Testis (tissue), 2 donors: ENCODE measurements at regions not wholly inside any gene's neighbourhood (a gene's known extent, or its start where the extent isn't known, plus 50 kb on each side); places are given as distances from the start of the nearest gene placed in this dataset.

ENCODE experiments used
- POLR2A ChIP-seq: fragments of 450-650 bp; IDR thresholded peaks from one replicate; pipeline ENCODE4 v1.6.1; 2017; ENCODE audit warnings: antibody characterized with exemption, mild to moderate bottlenecking, moderate library complexity
- TF ChIP-seq, protein P1 (sequence below), 3 experiments: fragments of 450-650 bp in 2 of 3; fragments of 200-600 bp in 1 of 3; sonication (generic) in 1 of 3; IDR thresholded peaks; one replicate each; pipeline ENCODE4 v1.5.1; 2016 to 2019; ENCODE audit warnings: antibody characterized with exemption in 3 of 3, mild to moderate bottlenecking in 2 of 3, moderate library complexity in 1 of 3

DNA sequence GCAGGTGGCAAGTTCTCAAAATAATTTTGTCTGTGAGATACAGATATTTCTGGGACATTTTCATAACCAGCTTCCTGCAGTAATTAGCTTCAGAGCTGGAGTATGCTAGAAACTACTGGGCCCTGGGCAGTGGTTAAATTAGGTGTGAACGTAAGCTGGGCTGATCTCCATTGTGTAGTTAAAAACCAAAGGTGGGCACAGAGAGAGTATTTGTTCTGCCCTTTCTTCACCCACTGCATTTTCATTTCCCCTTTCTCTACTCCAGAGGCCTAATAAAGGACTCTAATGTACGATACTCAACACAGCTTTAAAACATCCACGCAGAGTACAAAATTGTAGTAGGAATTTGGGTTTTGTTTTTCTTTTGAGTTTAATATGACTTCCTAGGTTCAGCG, 252.7 kb downstream of the SPRY1 start:
- TF ChIP-seq, protein P1, sequence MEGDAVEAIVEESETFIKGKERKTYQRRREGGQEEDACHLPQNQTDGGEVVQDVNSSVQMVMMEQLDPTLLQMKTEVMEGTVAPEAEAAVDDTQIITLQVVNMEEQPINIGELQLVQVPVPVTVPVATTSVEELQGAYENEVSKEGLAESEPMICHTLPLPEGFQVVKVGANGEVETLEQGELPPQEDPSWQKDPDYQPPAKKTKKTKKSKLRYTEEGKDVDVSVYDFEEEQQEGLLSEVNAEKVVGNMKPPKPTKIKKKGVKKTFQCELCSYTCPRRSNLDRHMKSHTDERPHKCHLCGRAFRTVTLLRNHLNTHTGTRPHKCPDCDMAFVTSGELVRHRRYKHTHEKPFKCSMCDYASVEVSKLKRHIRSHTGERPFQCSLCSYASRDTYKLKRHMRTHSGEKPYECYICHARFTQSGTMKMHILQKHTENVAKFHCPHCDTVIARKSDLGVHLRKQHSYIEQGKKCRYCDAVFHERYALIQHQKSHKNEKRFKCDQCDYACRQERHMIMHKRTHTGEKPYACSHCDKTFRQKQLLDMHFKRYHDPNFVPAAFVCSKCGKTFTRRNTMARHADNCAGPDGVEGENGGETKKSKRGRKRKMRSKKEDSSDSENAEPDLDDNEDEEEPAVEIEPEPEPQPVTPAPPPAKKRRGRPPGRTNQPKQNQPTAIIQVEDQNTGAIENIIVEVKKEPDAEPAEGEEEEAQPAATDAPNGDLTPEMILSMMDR (IDR thresholded peaks at IDR 0.05), result no peak
- TF ChIP-seq POLR2A, result no peak
